Left lung (tissue), 4 donors: ENCODE measurements at regions not wholly inside any gene's neighbourhood (a gene's known extent, or its start where the extent isn't known, plus 50 kb on each side); places are given as distances from the start of the nearest gene placed in this dataset.

ENCODE experiments used
- ATAC-seq: fragments of 200-7000 bp; cut with Tn5 transposase; one replicate; pipeline ENCODE4 v1.9.1; 2020; ENCODE audit warnings: moderate library complexity
- DNase-seq, 4 donors: peaks; one replicate each; pipeline ENCODE4 v3.0.0-alpha.2; 2013 to 2020
- H3K27ac ChIP-seq, 2 donors: fragments of 200-600 bp; sonication (generic) in 1 of 2; one replicate each; pipeline versions ENCODE4 v1.5.0 to v1.8.0; 2020 to 2021
- H3K27me3 ChIP-seq, 2 donors: fragments of 200-600 bp; sonication (generic) in 1 of 2; one replicate each; pipeline versions ENCODE4 v1.5.0 to v1.8.0; 2020 to 2021
- H3K36me3 ChIP-seq, 2 donors: fragments of 200-600 bp; sonication (generic) in 1 of 2; one replicate each; pipeline versions ENCODE4 v1.5.0 to v1.8.0; 2020 to 2021
- H3K4me1 ChIP-seq, 2 donors: fragments of 200-600 bp; one replicate each; pipeline ENCODE4 v1.8.0; 2021
- H3K4me3 ChIP-seq, 2 donors: fragments of 200-600 bp; sonication (generic) in 1 of 2; one replicate each; pipeline versions ENCODE4 v1.5.0 to v1.8.0; 2020 to 2021; ENCODE audit warnings: mild to moderate bottlenecking in 1 of 2
- H3K9me3 ChIP-seq, 2 donors: fragments of 200-600 bp; sonication (generic) in 1 of 2; one replicate each; pipeline versions ENCODE4 v1.5.0 to v1.8.0; 2020 to 2021
- CTCF ChIP-seq, 2 donors: fragments of 200-600 bp; sonication (generic) in 1 of 2; IDR thresholded peaks; one replicate each; pipeline versions ENCODE4 v1.5.0 to v1.8.0; 2021; ENCODE audit warnings: antibody characterized with exemption in 2 of 2
- intact Hi-C, 2 donors: fragments of 100-400 bp; cut with DNase I; formaldehyde crosslinking; loops; one replicate each; pipeline versions ENCODE4 v1.11.2 to v1.14.2; 2022
- donor health status: DM: no; HTN: yes; CAD: no.
- donor health status: DM: no; HTN: no; CAD: no.

- DNase-seq, result no peak
Observed at GRCh38 chrX:125404667-125405160, 85.0 kb downstream of the TEX13C start.

GRCh38 chrX:125405339-125405738 lies 85.7 kb downstream of the TEX13C start:
- no peaks in the 10 kb centered on the region for H3K27me3 ChIP-seq
- H3K4me3 ChIP-seq, result no peak overlapping the region
- no peak for ATAC-seq
- no peaks in the 10 kb centered on the region for H3K9me3 ChIP-seq
- no peak overlapping the region for H3K27ac ChIP-seq
- no peaks in the 10 kb centered on the region for H3K36me3 ChIP-seq
- TF ChIP-seq CTCF (IDR thresholded peaks at IDR 0.05), result no peak
- intact Hi-C loops, result no loop called here
- no peaks in the 10 kb centered on the region for H3K4me1 ChIP-seq
- DNase-seq, result no peak

More at GRCh38 chrX:125404667-125405160, 85.0 kb downstream of the TEX13C start:
- Histone ChIP-seq H3K27ac (no peak overlapping the region), H3K4me3 (no peak overlapping the region), H3K4me1 (no peaks in the 10 kb centered on the region), H3K9me3 (no peaks in the 10 kb centered on the region), H3K36me3 (no peaks in the 10 kb centered on the region), H3K27me3 (no peaks in the 10 kb centered on the region)
- no peak for TF ChIP-seq CTCF (IDR thresholded peaks at IDR 0.05)
- no peak for ATAC-seq
- intact Hi-C loops, result no loop called here

- Histone ChIP-seq H3K27ac (no peak overlapping the region), H3K36me3 (no peaks in the 10 kb centered on the region), H3K9me3 (no peaks in the 10 kb centered on the region), H3K4me3 (no peak overlapping the region), H3K27me3 (no peaks in the 10 kb centered on the region), H3K4me1 (no peaks in the 10 kb centered on the region)
- DNase-seq (no peak), ATAC-seq (no peak)
- TF ChIP-seq CTCF (IDR thresholded peaks at IDR 0.05), result no peak
- intact Hi-C loops, result no loop called here
Observed at GRCh38 chrX:125407314-125407713, 87.6 kb downstream of the TEX13C start.

GRCh38 chrX:125420809-125421208 lies 101.1 kb downstream of the TEX13C start:
- H3K4me1 ChIP-seq, result no peaks in the 10 kb centered on the region
- intact Hi-C loops, result no loop called here
- H3K9me3 ChIP-seq, result no peaks in the 10 kb centered on the region
- ATAC-seq, result no peak
- H3K27me3 ChIP-seq, result no peaks in the 10 kb centered on the region
- H3K27ac ChIP-seq, result no peak overlapping the region
- no peak overlapping the region for H3K4me3 ChIP-seq
- H3K36me3 ChIP-seq, result no peaks in the 10 kb centered on the region
- no peak for DNase-seq
- no peak for TF ChIP-seq CTCF (IDR thresholded peaks at IDR 0.05)

GRCh38 chrX:125422986-125423385 lies 103.3 kb downstream of the TEX13C start:
- ATAC-seq (no peak), DNase-seq (no peak)
- Histone ChIP-seq H3K4me3 (no peak overlapping the region), H3K36me3 (no peaks in the 10 kb centered on the region), H3K4me1 (no peaks in the 10 kb centered on the region), H3K9me3 (no peaks in the 10 kb centered on the region), H3K27me3 (no peaks in the 10 kb centered on the region), H3K27ac (no peak overlapping the region)
- no peak for TF ChIP-seq CTCF (IDR thresholded peaks at IDR 0.05)
- intact Hi-C loops, result no loop called here
